HCT116 (cell line): ENCODE measurements at regions not wholly inside any gene's neighbourhood (a gene's known extent, or its start where the extent isn't known, plus 50 kb on each side); places are given as distances from the start of the nearest gene placed in this dataset.

Source experiments
- ATAC-seq: fragments of 200-7000 bp; cut with Tn5 transposase; 2 replicates; pipeline ENCODE4 v1.9.1; 2020; ENCODE audit warnings: mild to moderate bottlenecking, moderate library complexity
- BruUV-seq: library from RNA; stranded (reverse); fragments of 400-500 nt; replicated peaks from 2 replicates; lab custom pipeline; 2021; lab: Mats Ljungman, UMichigan
- CTCF ChIA-PET: fragments of 300-600 bp; sonication (Branson Sonifier 250); formaldehyde crosslinking; loops from one replicate; lab custom pipeline; 2021; ENCODE audit warnings: antibody characterized with exemption; lab: Charles Lee
- POLR2A ChIA-PET: fragments of 300-600, 350-600 bp; sonication (Branson Sonifier 250); formaldehyde crosslinking; loops from one replicate; lab custom pipeline; 2021; ENCODE audit warnings: antibody characterized with exemption; lab: Charles Lee
- RAD21 ChIA-PET, 2 experiments: fragments of 300-600 bp; sonication (Branson Sonifier 250); formaldehyde crosslinking; loops; one replicate each; lab custom pipeline; 2023; ENCODE audit warnings: low total read pairs in 2 of 2; ENCODE audit not compliant: uncharacterized antibody in 2 of 2, unreplicated experiment in 2 of 2, low non-redundant PET in 1 of 2; lab: Charles Lee
- DNase-seq: peaks from one replicate; pipeline ENCODE4 v3.0.0-alpha.2; 2010; ENCODE audit warnings: low read depth, low spot score
- H2AFZ ChIP-seq: fragments of 200-600 bp; shearing (Covaris generic), sonication (generic); 2 replicates; pipeline ENCODE4 v1.6.1; 2017; ENCODE audit warnings: low read depth, mixed run types, mixed read lengths, antibody characterized with exemption, low read length; ENCODE audit not compliant: poor library complexity, severe bottlenecking
- H3K27ac ChIP-seq: 2 replicates; pipeline ENCODE4 v1.5.1; 2012; ENCODE audit warnings: low read depth, low read length
- H3K27me3 ChIP-seq: fragments of 200-600 bp; sonication (generic); 2 replicates; pipeline ENCODE4 v1.6.1; 2016; ENCODE audit warnings: mixed run types, low read length, mixed read lengths; ENCODE audit not compliant: insufficient read depth
- H3K36me3 ChIP-seq, 2 experiments: fragments of 200-500 bp in 1 of 2; fragments of 200-600 bp in 1 of 2; sonication (Bioruptor generic) in 1 of 2; sonication (generic) in 1 of 2; 2 replicates each; pipeline versions ENCODE4 v1.5.1 to v1.6.1; 2014 to 2016; ENCODE audit warnings: low read length in 2 of 2, inconsistent platforms in 1 of 2, mixed read lengths in 1 of 2, mixed run types in 1 of 2; ENCODE audit not compliant: insufficient read depth in 2 of 2, control insufficient read depth in 1 of 2
- H3K4me1 ChIP-seq, 2 experiments: fragments of 200-600 bp in 1 of 2; sonication (generic) in 1 of 2; 2 replicates each; pipeline versions ENCODE4 v1.5.1 to v1.6.1; 2012 to 2017; ENCODE audit warnings: low read length in 2 of 2, inconsistent platforms in 1 of 2, mild to moderate bottlenecking in 1 of 2, mixed read lengths in 1 of 2, mixed run types in 1 of 2, moderate library complexity in 1 of 2; ENCODE audit not compliant: insufficient read depth in 2 of 2, control insufficient read depth in 1 of 2
- H3K4me2 ChIP-seq: fragments of 200-600 bp; sonication (generic); 2 replicates; pipeline ENCODE4 v1.6.1; 2017; ENCODE audit warnings: mixed run types, low read length, mixed read lengths
- H3K4me3 ChIP-seq, 2 experiments: fragments of 200-600 bp in 1 of 2; sonication (generic) in 1 of 2; replicated peaks in 1 of 2; 2 replicates each; pipeline ENCODE4 v1.5.1; 2011 to 2016; ENCODE audit warnings: low read length in 2 of 2, control low read depth in 1 of 2, low read depth in 1 of 2, mild to moderate bottlenecking in 1 of 2, mixed read lengths in 1 of 2, mixed run types in 1 of 2
- H3K79me2 ChIP-seq: fragments of 200-600 bp; sonication (generic); 2 replicates; pipeline ENCODE4 v1.6.1; 2017; ENCODE audit warnings: mild to moderate bottlenecking, mixed run types, low read length, moderate library complexity, mixed read lengths; ENCODE audit not compliant: insufficient read depth
- H3K9ac ChIP-seq: fragments of 200-600 bp; sonication (generic); 2 replicates; pipeline ENCODE4 v1.6.1; 2016; ENCODE audit warnings: low read length, mixed read lengths
- H3K9me2 ChIP-seq: fragments of 200-600 bp; sonication (generic), shearing (Covaris generic); 2 replicates; pipeline ENCODE4 v1.6.1; 2017; ENCODE audit warnings: mixed run types, mild to moderate bottlenecking, moderate library complexity; ENCODE audit not compliant: insufficient read depth
- H3K9me3 ChIP-seq, 2 experiments: fragments of 200-500 bp in 1 of 2; fragments of 200-600 bp in 1 of 2; sonication (Bioruptor generic) in 1 of 2; sonication (generic) in 1 of 2; 2 replicates each; pipeline ENCODE4 v1.6.1; 2014 to 2017; ENCODE audit warnings: low read length in 2 of 2, mixed read lengths in 2 of 2, inconsistent platforms in 1 of 2, low read depth in 1 of 2, mild to moderate bottlenecking in 1 of 2, mixed run types in 1 of 2, moderate library complexity in 1 of 2; ENCODE audit not compliant: control insufficient read depth in 1 of 2, insufficient read depth in 1 of 2
- H4K20me1 ChIP-seq: fragments of 200-600 bp; sonication (generic), shearing (Covaris generic); 2 replicates; pipeline ENCODE4 v1.6.1; 2017; ENCODE audit warnings: mixed run types, mild to moderate bottlenecking, moderate library complexity; ENCODE audit not compliant: insufficient read depth
- CBX3 ChIP-seq: IDR thresholded peaks from 2 replicates; pipeline ENCODE4 v1.6.1; 2012; ENCODE audit warnings: low read depth
- EZH2 ChIP-seq: fragments of 200-600 bp; sonication (generic); IDR thresholded peaks from 2 replicates; pipeline ENCODE4 v1.6.1; 2017; ENCODE audit warnings: antibody characterized with exemption, mixed run types
- POLR2AphosphoS5 ChIP-seq: IDR thresholded peaks from 2 replicates; pipeline ENCODE4 v1.6.1; 2011; ENCODE audit warnings: mild to moderate bottlenecking, low read depth, low read length, moderate library complexity
- RAD21 ChIP-seq: IDR thresholded peaks from 2 replicates; pipeline ENCODE4 v1.6.1; 2012; ENCODE audit warnings: low read depth, mild to moderate bottlenecking
- REST ChIP-seq: IDR thresholded peaks from 2 replicates; pipeline ENCODE4 v1.6.1; 2012; ENCODE audit warnings: low read depth
- SIN3A ChIP-seq: IDR thresholded peaks from 2 replicates; pipeline ENCODE4 v1.6.1; 2012; ENCODE audit warnings: low read depth
- SP1 ChIP-seq: IDR thresholded peaks from 2 replicates; pipeline ENCODE4 v1.6.1; 2012; ENCODE audit warnings: low read depth
- SRF ChIP-seq: IDR thresholded peaks from 2 replicates; pipeline ENCODE4 v1.6.1; 2012; ENCODE audit warnings: low read depth
- ZFX ChIP-seq: fragments of 450-650 bp; IDR thresholded peaks from 2 replicates; pipeline ENCODE4 v1.6.1; 2017
- ZNF274 ChIP-seq: fragments of 200-500 bp; sonication (Bioruptor generic); IDR thresholded peaks from 2 replicates; pipeline ENCODE4 v1.6.1; 2014; ENCODE audit warnings: mild to moderate bottlenecking, low read depth, low read length, inconsistent platforms
- intact Hi-C: fragments of 100-400 bp; cut with micrococcal nuclease; formaldehyde crosslinking; loops from 2 replicates; pipeline ENCODE4 v1.10.0; 2022

- intact Hi-C loops, result no loop called here
- H3K9me3 ChIP-seq, result no peaks in the 10 kb centered on the region
- no peaks in the 10 kb centered on the region for H3K27me3 ChIP-seq
- H3K36me3 ChIP-seq, result no peaks in the 10 kb centered on the region
- no peaks in the 10 kb centered on the region for H3K79me2 ChIP-seq
- ChIA-PET CTCF (no interaction called here), RAD21 (no interaction called here), POLR2A (no interaction called here)
- H4K20me1 ChIP-seq, result no peaks in the 10 kb centered on the region
- no peak overlapping the region for H2AFZ ChIP-seq
- no peak for ATAC-seq
- H3K4me1 ChIP-seq, result no peaks in the 10 kb centered on the region
- BruUV-seq, result no TSS peak
- TF ChIP-seq EZH2 (no peak), ZNF274 (no peak), SIN3A (no peak), POLR2AphosphoS5 (no peak), RAD21 (no peak), SRF (no peak), REST (no peak), ZFX (no peak)
- no peak for DNase-seq
- H3K9me2 ChIP-seq, result no peaks in the 10 kb centered on the region
- H3K9ac ChIP-seq, result no peak overlapping the region
- H3K4me3 ChIP-seq, result no peak overlapping the region
- H3K4me2 ChIP-seq, result no peak overlapping the region
- no peak overlapping the region for H3K27ac ChIP-seq
Measured at GRCh38 chr1:162954824-162955223, 93.8 kb upstream of the CCDC190 start.

DNA sequence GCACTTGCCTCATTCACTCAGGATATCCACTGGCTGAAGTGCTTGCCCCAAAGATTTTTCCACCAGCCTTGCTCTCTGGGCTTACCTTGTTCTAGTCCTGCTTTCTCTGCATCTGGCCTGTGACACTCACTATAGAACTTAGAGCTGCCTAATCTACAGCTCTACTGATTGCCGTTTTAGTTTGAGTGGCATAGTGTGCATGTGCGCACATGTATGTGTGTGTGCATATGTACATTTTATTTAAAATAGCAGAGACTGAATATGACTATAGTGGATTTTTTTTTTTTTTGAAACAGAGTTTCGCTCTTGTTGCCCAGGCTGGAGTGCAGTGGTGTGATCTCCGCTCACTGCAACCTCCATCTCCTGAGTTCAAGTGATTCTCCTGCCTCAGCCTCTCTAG, 92.0 kb upstream of the CCDC190 start:
- H2AFZ ChIP-seq, result no peak overlapping the region
- H3K36me3 ChIP-seq, result no peaks in the 10 kb centered on the region
- POLR2A ChIA-PET, result no interaction called here
- no peaks in the 10 kb centered on the region for H3K4me1 ChIP-seq
- no peak overlapping the region for H3K9ac ChIP-seq
- RAD21 ChIA-PET, result no interaction called here
- DNase-seq, result no peak
- no peaks in the 10 kb centered on the region for H3K79me2 ChIP-seq
- no peak for TF ChIP-seq SP1
- no peak for TF ChIP-seq EZH2
- TF ChIP-seq CBX3, result no peak
- TF ChIP-seq, all 23 proteins: peak for 0
- no peak for ATAC-seq
- CTCF ChIA-PET, result no interaction called here
- H3K4me2 ChIP-seq, result no peak overlapping the region
- intact Hi-C loops, result no loop called here
- no peaks in the 10 kb centered on the region for H3K9me2 ChIP-seq
- H3K27ac ChIP-seq, result no peak overlapping the region
- H3K9me3 ChIP-seq, result no peaks in the 10 kb centered on the region
- H3K4me3 ChIP-seq, result no peak overlapping the region
- no TSS peak for BruUV-seq
- H4K20me1 ChIP-seq, result no peaks in the 10 kb centered on the region
- H3K27me3 ChIP-seq, result no peaks in the 10 kb centered on the region
